ENCODE measurements at regions not wholly inside any gene's neighbourhood (a gene's known extent, or its start where the extent isn't known, plus 50 kb on each side); places are given as distances from the start of the nearest gene placed in this dataset.
"Not testable (repeated sequence)": the region's sequence is repeated elsewhere in the genome, so short reads cannot be mapped to it uniquely, and the experiment has no call there.

DNA sequence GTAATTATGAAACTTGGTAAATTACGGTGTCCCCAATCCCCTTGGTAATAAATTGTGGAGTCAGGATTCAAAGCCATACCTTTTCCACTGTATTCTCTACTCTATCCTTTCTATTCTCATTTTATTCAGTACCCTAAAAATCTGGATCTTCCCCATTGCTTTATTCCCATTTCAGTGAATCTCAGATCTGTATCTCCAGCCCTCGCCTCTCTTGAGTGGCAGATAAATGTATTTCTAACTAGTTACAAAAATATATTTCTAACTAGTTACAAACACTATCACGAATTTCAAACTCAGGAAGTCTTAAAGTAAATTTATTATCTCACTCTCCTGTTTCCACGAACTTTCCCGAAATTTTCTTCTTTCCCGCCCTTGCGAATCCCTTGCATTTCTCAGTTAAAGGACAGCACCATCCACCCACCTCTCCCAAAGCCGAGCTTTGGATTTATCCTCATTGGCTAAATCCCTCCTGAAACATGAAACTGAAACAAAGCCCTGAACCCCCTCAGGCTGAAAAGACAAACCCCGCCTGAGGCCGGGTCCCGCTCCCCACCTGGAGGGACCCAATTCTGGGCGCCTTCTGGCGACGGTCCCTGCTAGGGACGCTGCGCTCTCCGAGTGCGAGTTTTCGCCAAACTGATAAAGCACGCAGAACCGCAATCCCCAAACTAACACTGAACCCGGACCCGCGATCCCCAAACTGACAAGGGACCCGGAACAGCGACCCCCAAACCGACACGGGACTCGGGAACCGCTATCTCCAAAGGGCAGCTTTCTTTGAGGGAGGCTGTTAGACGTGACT lies 164.3 kb upstream of the PABPC3 start:
- WGBS, 2 donors: 25 to 43% methylated on average over 31 of the region's 31 CpGs

DNA sequence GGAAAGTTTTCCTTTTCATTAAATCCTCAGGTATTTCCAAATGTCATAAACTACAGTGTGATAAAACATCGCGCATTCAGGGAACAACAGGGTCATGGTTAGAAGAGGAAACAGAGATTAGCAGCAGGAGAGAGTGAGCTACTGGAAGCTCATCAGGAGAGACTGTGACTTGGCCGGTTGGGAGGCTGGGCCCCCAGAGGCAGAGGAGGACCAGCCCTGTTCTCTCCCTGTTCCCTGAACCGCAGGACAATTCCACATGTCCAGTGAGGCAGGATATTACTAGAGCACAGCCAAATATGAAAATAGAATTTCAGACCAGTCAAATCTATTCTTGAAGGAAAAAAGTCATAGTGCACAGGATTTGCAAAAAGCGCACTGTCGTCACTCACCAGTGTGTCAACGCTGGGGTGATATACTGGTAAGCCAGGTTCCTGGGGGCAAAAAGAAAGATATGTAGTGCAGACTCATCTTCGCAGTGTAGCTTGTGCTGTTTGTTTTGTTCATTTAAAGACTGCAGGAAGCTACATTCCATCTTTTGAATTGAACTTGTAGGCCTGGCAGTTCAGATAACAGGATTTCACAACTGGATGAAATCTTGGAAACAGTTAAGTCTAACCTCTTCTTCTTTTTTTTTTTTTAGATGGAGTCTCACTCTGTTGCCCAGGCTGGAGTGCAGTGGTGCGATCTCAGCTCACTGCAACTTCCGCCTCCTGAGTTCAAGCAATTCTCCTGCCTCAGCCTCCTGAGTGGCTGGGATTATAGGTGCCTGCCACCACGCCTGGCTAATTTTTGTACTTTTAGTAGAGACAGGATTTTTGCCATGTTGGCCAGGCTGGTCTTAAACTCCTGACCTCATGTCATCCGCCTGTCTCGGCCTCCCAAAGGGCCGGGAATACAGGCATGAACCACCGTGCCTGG lies 162.6 kb upstream of the PABPC3 start:
- not testable (repeated sequence) for H3K4me3 ChIP-seq (ENCODE audit: low read depth in 1 of 2, low read length in 2 of 2); H3K27me3 ChIP-seq (ENCODE audit: control insufficient read depth in 1 of 2, insufficient read depth in 2 of 2, low read length in 2 of 2); H3K27ac ChIP-seq (ENCODE audit: low read depth in 2 of 2, low read length in 1 of 2); H3K36me3 ChIP-seq (ENCODE audit: control insufficient read depth in 2 of 2, insufficient read depth in 2 of 2, low read length in 1 of 2); H3K9me3 ChIP-seq (ENCODE audit: control insufficient read depth in 2 of 2, insufficient read depth in 1 of 2, low read depth in 1 of 2, low read length in 1 of 2); H3K4me1 ChIP-seq (ENCODE audit: control insufficient read depth in 2 of 2, insufficient read depth in 2 of 2, low read length in 1 of 2)
- WGBS, 2 donors: 82 to 86% methylated on average over 15 of the region's 15 CpGs

More for the DNA sequence above, 164.3 kb upstream of the PABPC3 start:
- Histone ChIP-seq H3K36me3 (ENCODE audit: control insufficient read depth in 2 of 2, insufficient read depth in 2 of 2, low read length in 1 of 2) (no peaks in the 10 kb centered on the region), H3K27ac (ENCODE audit: low read depth in 2 of 2, low read length in 1 of 2) (no peak overlapping the region), H3K4me1 (ENCODE audit: control insufficient read depth in 2 of 2, insufficient read depth in 2 of 2, low read length in 1 of 2) (no peaks in the 10 kb centered on the region), H3K27me3 (ENCODE audit: control insufficient read depth in 1 of 2, insufficient read depth in 2 of 2, low read length in 2 of 2) (peaks cover 0 to 4% of the 10 kb centered on the region in 2 donors), H3K9me3 (ENCODE audit: control insufficient read depth in 2 of 2, insufficient read depth in 1 of 2, low read depth in 1 of 2, low read length in 1 of 2) (no peaks in the 10 kb centered on the region), H3K4me3 (ENCODE audit: low read depth in 1 of 2, low read length in 2 of 2) (no peak overlapping the region)

DNA sequence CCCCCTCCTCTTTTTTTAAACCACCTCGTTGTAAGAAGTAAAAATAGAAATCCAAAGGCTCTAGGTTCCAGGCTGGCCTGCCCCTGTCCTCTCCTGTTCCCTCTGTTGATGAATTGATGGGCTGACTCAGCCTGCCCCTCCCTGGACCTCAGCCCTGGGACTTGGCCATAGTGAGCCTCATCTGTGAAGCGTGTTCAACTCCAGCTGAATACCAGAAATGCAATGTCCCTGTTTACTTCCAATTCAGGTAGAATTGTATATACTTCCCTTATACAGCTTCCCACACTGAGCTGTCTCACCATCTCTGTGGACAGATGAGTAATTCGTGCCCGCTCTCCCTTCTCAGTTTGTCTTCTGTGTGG lies 161.9 kb upstream of the PABPC3 start:
- WGBS, 2 donors: 66 to 78% methylated on average over 4 of the region's 4 CpGs

DNA sequence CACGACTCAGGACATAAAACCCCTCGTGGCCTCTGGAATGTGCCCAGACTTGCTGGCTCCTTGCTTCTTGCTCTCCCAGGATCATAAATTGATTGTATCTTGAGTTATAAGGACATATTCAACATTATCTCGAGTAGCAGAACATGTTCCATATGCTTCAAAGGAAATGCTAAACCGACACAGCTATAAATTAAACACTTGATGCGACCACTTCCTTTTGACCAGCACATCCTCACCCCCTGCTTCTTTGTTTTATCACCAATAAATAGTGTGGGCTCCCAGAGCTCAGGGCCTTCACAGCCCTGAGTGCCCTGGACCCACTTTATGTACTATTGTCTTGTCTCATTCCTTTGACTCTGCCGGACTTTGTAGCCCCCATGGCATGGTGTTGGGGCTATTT lies 157.0 kb upstream of the PABPC3 start:
- no peaks in the 10 kb centered on the region for H3K36me3 ChIP-seq (ENCODE audit: control insufficient read depth in 2 of 2, insufficient read depth in 2 of 2, low read length in 1 of 2)
- H3K27me3 ChIP-seq (ENCODE audit: control insufficient read depth in 1 of 2, insufficient read depth in 2 of 2, low read length in 2 of 2): no peaks in the 10 kb centered on the region
- no peaks in the 10 kb centered on the region for H3K9me3 ChIP-seq (ENCODE audit: control insufficient read depth in 2 of 2, insufficient read depth in 1 of 2, low read depth in 1 of 2, low read length in 1 of 2)
- H3K4me3 ChIP-seq (ENCODE audit: low read depth in 1 of 2, low read length in 2 of 2): no peak overlapping the region
- 76 to 77% methylated on average over 6 of the region's 6 CpGs for WGBS, 2 donors
- H3K27ac ChIP-seq (ENCODE audit: low read depth in 2 of 2, low read length in 1 of 2): no peak overlapping the region
- no peaks in the 10 kb centered on the region for H3K4me1 ChIP-seq (ENCODE audit: control insufficient read depth in 2 of 2, insufficient read depth in 2 of 2, low read length in 1 of 2)

More for the DNA sequence above, 161.9 kb upstream of the PABPC3 start:
- H3K27me3 ChIP-seq (ENCODE audit: control insufficient read depth in 1 of 2, insufficient read depth in 2 of 2, low read length in 2 of 2); H3K4me3 ChIP-seq (ENCODE audit: low read depth in 1 of 2, low read length in 2 of 2); H3K27ac ChIP-seq (ENCODE audit: low read depth in 2 of 2, low read length in 1 of 2); H3K36me3 ChIP-seq (ENCODE audit: control insufficient read depth in 2 of 2, insufficient read depth in 2 of 2, low read length in 1 of 2); H3K4me1 ChIP-seq (ENCODE audit: control insufficient read depth in 2 of 2, insufficient read depth in 2 of 2, low read length in 1 of 2); H3K9me3 ChIP-seq (ENCODE audit: control insufficient read depth in 2 of 2, insufficient read depth in 1 of 2, low read depth in 1 of 2, low read length in 1 of 2): not testable (repeated sequence)

DNA sequence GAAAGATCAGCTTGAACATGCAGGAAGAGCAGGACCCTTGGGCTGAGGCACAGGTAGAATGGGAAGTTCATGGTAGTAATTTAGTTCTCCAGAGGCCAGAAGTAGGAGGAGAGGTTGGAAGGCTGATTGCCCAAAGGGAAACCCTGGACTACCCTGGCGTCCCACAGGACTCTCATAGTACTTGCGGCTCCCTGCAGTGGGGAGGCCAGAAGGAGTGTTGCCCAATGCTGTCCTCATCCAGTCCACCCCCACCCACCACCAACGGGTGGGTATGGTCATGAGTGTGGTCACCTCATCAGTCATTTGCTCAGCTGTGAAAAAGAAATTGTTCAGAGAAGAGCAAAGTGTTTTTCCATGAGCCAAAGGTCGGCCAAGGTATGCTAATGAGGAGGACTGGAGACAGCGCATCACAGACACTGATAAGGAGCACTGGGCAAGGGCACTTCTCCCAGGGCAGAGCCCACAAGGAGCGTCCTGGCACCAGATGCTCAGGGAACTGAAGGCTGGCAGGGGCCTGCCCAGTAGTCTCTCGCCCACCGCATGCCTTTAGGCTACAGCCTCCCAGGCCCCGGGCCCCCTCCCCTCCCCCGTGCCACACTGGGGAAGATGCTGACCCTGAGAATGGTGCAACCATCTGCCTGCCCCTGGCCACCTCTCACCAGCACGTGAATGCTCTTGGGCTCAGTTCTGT lies 154.8 kb upstream of the PABPC3 start:
- H3K36me3 ChIP-seq (ENCODE audit: control insufficient read depth in 2 of 2, insufficient read depth in 2 of 2, low read length in 1 of 2); H3K4me3 ChIP-seq (ENCODE audit: low read depth in 1 of 2, low read length in 2 of 2); H3K27me3 ChIP-seq (ENCODE audit: control insufficient read depth in 1 of 2, insufficient read depth in 2 of 2, low read length in 2 of 2); H3K9me3 ChIP-seq (ENCODE audit: control insufficient read depth in 2 of 2, insufficient read depth in 1 of 2, low read depth in 1 of 2, low read length in 1 of 2); H3K27ac ChIP-seq (ENCODE audit: low read depth in 2 of 2, low read length in 1 of 2); H3K4me1 ChIP-seq (ENCODE audit: control insufficient read depth in 2 of 2, insufficient read depth in 2 of 2, low read length in 1 of 2): not testable (repeated sequence)
- 79 to 82% methylated on average over 10 to 11 of the region's 11 CpGs for WGBS, 2 donors

DNA sequence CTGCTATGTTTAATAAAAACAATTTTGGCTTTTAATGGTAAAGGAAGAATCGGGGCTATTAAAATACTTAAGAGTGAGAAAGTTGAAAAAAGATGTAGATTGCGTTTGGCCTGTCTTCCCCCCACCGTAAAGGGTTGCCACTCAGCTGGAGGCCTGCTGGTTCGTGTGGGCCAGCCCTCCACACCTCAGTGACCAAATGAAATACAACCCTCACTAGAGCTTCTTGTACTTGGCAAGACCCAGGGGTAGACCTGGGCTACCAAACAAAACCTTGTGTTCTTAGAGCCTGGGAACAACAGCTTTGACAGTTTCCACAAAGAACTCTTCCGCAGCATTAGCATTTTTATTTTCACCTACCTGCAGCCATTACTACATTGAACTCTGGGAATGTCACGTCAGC lies 152.8 kb upstream of the PABPC3 start:
- Histone ChIP-seq H3K27ac (ENCODE audit: low read depth in 2 of 2, low read length in 1 of 2) (no peak overlapping the region), H3K4me3 (ENCODE audit: low read depth in 1 of 2, low read length in 2 of 2) (no peak overlapping the region), H3K4me1 (ENCODE audit: control insufficient read depth in 2 of 2, insufficient read depth in 2 of 2, low read length in 1 of 2) (no peaks in the 10 kb centered on the region), H3K36me3 (ENCODE audit: control insufficient read depth in 2 of 2, insufficient read depth in 2 of 2, low read length in 1 of 2) (no peaks in the 10 kb centered on the region), H3K9me3 (ENCODE audit: control insufficient read depth in 2 of 2, insufficient read depth in 1 of 2, low read depth in 1 of 2, low read length in 1 of 2) (no peaks in the 10 kb centered on the region), H3K27me3 (ENCODE audit: control insufficient read depth in 1 of 2, insufficient read depth in 2 of 2, low read length in 2 of 2) (no peaks in the 10 kb centered on the region)
- WGBS, 2 donors: 81 to 88% methylated on average over 6 of the region's 6 CpGs

DNA sequence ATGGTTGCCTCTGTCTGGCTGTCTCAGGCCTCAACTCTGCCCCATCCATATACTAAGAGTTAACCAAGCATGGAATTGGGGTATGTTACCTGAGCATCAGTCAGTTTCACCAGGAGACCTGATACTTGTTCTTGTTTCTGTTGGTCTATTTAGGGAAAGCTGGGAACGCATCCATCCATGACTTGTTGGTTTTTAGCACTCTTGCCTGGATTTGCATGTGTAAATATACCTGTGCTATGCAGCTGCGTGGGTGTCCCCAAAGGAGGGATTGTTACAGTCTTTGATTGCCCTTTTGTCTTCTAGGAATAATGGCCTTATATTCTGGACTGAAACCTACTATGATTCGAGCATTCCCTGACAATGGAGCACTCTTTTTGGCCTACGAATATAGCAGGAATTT lies 151.9 kb upstream of the PABPC3 start:
- H3K4me3 ChIP-seq (ENCODE audit: low read depth in 1 of 2, low read length in 2 of 2); H3K27ac ChIP-seq (ENCODE audit: low read depth in 2 of 2, low read length in 1 of 2); H3K4me1 ChIP-seq (ENCODE audit: control insufficient read depth in 2 of 2, insufficient read depth in 2 of 2, low read length in 1 of 2); H3K27me3 ChIP-seq (ENCODE audit: control insufficient read depth in 1 of 2, insufficient read depth in 2 of 2, low read length in 2 of 2); H3K36me3 ChIP-seq (ENCODE audit: control insufficient read depth in 2 of 2, insufficient read depth in 2 of 2, low read length in 1 of 2); H3K9me3 ChIP-seq (ENCODE audit: control insufficient read depth in 2 of 2, insufficient read depth in 1 of 2, low read depth in 1 of 2, low read length in 1 of 2): not testable (repeated sequence)
- 62 to 69% methylated on average over 4 of the region's 4 CpGs for WGBS, 2 donors

DNA sequence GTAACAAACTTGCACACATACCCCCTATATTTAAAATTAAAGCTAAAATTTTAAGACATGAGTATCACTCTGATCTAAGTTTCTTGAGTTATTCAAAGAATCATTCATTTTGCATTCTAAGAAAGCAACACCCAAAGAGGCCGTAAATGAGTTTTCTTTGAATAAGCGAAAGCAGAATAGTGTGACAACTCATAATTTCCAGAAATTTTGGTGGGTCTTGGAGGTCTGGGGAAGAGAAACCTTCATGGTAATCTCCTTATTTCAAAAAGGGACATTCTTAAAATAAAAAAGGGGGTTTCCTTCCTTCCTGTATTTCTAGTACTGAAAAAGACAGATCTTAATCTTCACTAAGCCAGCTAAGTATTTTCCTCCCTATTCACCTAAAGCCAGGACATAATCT lies 147.0 kb upstream of the PABPC3 start:
- H3K27ac ChIP-seq (ENCODE audit: low read depth in 2 of 2, low read length in 1 of 2); H3K36me3 ChIP-seq (ENCODE audit: control insufficient read depth in 2 of 2, insufficient read depth in 2 of 2, low read length in 1 of 2); H3K9me3 ChIP-seq (ENCODE audit: control insufficient read depth in 2 of 2, insufficient read depth in 1 of 2, low read depth in 1 of 2, low read length in 1 of 2); H3K27me3 ChIP-seq (ENCODE audit: control insufficient read depth in 1 of 2, insufficient read depth in 2 of 2, low read length in 2 of 2); H3K4me1 ChIP-seq (ENCODE audit: control insufficient read depth in 2 of 2, insufficient read depth in 2 of 2, low read length in 1 of 2); H3K4me3 ChIP-seq (ENCODE audit: low read depth in 1 of 2, low read length in 2 of 2): not testable (repeated sequence)
- 81 to 88% methylated on average over 2 of the region's 2 CpGs for WGBS, 2 donors

DNA sequence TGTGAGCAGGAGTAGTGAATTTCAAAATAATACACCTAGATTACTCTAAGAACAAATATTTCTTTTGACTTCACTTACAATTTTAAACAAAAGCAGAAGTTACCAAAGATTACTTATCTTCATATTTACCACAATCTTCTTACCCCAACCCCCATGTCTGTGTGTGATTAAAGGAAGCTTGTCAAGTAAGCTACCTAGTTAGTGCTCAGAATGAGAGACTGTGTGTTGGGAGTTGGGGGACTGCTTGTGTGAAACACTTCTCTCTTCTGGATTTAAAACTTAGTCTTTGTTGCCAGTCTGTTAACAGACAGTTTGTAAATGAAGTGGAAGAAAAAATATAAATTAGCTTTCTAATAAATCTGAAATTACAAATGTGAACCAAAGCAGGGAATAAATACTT lies 145.3 kb upstream of the PABPC3 start:
- not testable (repeated sequence) for H3K4me3 ChIP-seq (ENCODE audit: low read depth in 1 of 2, low read length in 2 of 2); H3K27me3 ChIP-seq (ENCODE audit: control insufficient read depth in 1 of 2, insufficient read depth in 2 of 2, low read length in 2 of 2); H3K4me1 ChIP-seq (ENCODE audit: control insufficient read depth in 2 of 2, insufficient read depth in 2 of 2, low read length in 1 of 2); H3K36me3 ChIP-seq (ENCODE audit: control insufficient read depth in 2 of 2, insufficient read depth in 2 of 2, low read length in 1 of 2); H3K27ac ChIP-seq (ENCODE audit: low read depth in 2 of 2, low read length in 1 of 2); H3K9me3 ChIP-seq (ENCODE audit: control insufficient read depth in 2 of 2, insufficient read depth in 1 of 2, low read depth in 1 of 2, low read length in 1 of 2)

All from esophagus (tissue), 2 donors.